Fibroblast of upper back skin (primary cell): ENCODE measurements at regions not wholly inside any gene's neighbourhood (a gene's known extent, or its start where the extent isn't known, plus 50 kb on each side); places are given as distances from the start of the nearest gene placed in this dataset.

Source experiments
- DNase-seq: peaks from one replicate; pipeline ENCODE4 v3.0.0-alpha.2; 2013

DNA sequence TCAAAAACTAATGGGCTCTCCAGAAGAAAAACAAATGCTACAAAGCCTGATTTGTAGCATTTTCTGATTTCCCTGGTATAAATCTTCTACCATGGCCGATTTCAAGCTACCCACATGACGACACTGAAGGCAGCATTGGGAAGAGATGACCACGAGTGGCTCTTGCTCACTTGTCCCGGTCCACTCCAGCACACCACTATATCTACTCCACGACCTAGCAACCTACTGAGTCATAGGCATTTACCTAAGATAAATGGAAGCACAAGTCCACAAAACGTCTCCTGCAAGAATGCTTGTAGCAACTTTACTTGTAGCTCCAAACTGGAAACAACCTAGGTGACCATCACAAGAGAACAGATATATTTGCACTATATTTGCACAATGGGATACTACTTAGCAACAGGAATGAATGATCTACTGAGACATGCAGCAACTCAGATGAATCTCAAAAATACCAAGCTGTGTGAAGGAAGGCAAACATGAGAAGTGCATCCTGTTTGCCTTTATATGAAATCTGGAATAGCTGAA, 60.8 kb upstream of the HES1 start:
- no peak for DNase-seq

DNA sequence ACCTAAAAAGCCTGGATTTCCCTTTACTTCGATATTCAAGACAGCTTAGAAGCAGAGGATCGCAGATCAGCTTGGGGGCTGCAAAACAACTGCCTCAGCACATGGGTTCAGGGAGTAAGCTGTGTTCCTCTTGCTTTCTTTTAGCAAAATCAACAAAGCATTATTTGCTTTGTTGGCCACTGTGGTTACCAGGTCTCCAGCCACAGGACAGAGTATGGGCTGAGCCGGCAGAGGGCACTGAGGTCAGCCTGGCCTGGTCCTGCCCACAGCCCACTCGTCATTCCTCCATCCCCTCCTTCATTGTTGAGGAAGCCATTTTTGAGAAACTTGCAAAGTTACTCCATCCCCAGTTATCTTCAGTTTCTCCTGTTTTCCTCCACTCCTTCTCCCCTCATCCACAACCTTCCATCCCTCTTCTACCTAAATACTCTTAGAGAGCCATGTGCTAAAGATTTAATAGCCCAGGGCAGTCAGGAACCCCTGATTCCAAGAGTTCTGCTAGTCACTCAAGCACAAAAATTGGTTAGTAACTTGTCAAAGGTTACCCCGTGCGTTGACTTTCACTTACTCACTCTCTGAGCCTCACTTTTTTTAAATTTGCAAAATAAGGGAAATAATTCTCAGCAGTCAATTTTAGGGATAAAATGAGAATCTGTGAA, 60.0 kb upstream of the HES1 start:
- no peak for DNase-seq

DNA sequence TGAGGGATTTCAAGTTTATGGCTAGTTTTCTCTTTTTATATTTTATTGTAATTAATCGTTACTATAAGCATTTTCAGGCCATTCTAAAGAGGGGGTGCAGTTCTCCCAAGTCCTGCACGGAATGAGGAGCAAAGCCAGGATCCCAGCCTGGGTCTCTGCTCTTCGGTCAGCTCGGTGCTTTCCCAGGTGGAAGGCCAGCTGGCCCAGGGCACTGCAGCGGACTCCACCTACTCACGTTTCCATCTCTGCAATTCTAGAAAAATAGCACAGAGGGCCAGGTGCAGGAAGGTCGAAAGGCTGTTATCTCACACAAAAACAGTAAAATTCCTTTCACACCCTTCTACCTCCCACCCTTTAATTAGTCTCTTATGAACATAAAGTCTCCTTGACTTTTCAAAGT, 59.5 kb upstream of the HES1 start:
- no peak for DNase-seq

DNA sequence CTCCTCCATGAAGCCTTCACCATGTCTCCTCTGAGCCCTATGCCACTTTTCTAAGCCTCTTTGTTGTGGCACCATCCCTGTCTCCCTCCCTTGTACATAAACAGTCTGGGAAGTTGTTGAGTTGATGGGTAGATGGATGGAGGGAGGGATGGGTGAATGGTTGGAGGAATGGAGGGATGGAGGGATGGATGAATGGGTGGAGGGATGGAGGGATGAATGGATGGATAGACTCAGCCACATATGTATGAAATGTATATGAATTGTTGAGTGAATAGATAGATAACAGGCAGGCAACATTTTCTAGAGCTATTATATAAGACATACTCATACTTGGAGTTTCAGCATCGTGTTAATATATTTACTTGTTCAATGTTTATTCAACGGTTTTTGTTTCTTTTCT, 58.3 kb upstream of the HES1 start:
- no peak for DNase-seq

DNA sequence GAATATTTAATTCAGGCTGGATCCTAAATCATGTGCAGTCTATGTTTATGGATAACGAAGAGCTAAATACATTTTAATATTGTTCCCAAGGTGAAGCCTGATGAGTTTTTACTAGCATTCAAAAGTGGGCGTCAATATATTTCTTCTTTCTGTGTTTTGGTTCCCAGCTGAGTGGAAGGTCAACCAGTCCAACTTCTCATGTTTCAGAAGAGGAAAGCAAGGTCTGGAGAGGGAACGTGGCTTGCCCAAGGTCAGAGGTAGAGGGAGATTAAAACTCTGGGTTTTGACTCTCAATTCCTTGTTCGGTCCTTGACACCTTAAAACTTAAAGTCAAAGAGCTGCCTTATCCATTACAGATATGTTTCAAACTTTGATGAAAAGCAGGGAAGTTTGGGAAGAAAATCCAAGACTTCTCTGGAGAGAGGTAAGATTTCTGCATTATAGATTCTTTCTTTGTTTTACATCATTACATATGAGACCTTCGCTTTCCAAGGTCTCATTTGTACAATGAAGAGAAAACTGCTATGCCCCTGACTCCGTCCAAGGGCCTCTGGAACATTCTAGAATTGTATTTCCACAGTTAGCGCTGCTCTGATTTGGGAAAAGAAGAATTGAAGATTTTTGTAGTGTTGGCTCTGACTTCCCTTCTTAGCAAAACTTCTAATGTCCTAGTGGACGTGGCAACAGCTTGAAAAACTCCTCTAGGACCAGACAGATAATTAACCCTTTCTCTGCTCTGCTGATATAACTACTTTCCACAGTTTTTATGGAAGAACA, 57.7 kb upstream of the HES1 start:
- no peak for DNase-seq

DNA sequence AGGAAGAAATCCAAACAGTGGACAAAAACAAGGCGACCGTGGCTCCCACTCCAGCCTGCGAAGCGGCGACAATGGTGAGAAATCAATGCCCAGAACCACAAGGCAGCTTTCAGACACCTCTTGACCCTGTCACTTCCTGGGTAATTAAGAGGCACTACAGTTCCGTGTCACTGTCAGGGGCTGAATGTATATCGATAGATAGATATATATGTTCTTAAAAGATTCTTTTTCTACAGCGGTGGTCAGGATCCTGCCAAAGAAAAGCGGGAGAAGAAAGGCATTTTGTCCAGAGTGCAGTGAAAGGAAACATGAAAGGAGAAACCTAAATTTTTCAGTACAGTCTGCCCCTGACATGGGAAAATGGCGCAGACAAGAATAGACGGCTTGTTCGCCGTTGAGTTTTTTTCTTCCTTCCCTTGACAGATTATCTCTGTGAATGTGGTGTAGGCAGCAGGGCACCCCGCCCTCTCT, 56.2 kb upstream of the HES1 start:
- DNase-seq = no peak

DNA sequence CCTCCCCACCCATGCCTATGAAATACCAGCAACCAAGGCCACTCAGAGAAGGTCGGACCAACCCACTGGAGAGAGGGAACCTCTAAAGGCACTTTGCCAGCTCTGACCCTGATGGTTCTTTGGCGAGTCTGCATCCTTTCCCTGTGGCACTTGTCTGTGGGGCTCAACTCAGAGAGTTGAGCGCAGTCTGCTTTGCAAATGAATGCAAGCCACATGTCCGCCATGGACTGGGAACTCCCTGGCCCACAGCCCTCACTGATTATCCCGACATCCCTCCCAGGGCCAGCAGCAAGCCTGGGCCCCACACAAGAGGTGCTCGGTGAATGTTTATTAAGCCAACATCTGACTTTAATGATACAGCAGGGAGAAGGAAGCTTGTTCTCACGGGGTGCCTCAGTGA, 55.5 kb upstream of the HES1 start:
- DNase-seq = peak; percentile 80

DNA sequence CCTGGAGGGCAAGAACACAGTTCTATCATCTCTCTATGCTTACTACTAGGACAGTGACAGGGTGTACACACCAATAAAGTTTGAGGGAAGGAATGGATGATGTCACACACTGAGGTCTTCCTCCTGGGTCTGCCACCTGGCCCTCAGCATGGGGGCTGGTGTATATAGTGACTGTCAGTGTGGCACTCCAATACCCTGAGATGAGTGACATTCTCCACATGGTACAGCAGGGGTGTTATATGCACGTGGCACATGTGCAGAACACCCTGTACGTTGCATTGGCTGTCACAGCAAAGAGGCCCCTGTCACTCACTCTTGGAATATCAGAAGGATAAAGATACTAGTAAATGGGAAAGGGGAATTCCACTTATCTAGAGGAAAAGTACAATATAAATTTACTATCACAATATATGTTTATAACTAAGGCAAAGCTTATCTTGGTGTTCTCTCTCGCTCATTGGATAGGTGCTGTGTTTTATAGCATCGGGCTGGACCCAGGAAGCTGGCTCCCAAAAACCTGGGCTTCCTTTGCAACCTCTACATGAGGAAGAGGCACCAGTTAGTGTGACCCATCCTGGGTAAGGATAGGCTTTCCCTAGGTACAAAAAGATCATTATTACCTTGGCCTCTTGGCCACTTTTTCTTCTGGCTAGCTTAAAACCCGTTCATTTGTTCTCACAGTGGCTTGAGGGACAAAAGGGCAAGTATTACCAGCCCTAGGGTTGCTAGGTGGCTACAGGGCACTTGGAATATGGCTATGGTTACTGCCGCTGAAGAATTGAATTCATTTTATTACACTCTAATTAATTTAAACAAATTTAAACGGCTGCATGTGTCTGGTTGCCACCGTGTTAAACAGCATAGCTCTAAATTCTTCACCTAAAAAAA, 54.8 kb upstream of the HES1 start:
- DNase-seq = no peak

DNA sequence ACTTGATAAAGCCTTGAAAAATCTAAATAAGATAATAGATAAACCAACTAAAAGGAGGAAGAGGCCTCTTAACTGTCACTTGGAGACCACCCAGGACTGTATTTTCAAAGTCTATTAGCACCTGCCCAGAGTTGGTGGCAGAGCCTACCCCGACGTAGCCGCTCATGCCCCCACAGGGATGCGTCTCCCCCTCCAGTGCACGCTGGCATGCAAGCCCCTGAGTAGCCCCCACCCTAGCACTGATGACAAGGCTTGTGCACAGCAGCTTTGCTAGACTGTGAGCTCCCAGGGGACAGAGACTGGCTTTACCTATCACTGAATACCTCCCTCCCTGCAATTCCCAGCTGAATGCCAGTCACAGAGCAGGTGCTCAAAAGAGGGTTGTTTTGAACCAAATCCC, 54.1 kb upstream of the HES1 start:
- no peak for DNase-seq

DNA sequence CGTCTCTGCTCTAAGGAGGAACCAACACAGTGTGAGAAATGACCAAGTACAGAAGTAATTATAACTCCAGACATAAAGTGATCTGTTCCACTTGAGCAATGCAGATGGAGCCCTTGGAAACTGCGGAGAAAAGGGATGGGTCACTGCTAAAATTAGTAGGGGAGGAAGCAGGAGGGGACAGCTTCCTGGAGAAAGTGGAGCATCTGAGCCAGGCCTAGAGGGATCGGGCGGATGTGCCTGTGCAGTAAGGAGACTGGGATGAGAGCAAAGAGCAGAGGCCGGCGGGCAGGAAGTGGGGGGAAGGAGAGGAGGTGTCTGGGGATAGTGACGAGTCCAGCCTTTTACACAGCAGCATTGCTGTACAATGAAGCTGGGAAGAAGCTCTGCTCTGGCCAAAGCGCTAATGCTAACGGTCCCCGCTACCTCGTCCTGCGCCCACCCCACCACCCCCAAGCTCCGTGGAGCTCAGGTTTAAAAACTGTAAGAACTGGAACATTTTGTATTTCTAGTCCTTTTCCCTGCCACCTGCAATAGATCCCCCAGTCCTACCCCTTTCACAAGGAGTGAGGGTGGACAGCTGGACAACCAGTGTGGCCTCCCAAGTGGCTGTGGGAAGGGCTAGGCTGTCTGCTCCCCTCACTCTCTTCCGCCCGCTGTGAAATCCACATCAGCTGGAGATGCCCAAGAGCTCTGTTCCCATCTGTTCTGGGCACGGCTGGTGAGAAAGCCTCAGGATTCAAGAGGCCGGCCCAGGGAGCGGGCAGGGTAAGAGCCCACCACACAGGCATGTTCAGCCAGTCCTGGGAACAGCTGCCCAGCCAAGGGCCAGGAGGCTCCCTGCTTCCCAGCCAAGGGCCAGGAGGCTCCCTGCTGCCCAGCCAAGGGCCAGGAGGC, 53.0 kb upstream of the HES1 start:
- peak; percentile 60 for DNase-seq

DNA sequence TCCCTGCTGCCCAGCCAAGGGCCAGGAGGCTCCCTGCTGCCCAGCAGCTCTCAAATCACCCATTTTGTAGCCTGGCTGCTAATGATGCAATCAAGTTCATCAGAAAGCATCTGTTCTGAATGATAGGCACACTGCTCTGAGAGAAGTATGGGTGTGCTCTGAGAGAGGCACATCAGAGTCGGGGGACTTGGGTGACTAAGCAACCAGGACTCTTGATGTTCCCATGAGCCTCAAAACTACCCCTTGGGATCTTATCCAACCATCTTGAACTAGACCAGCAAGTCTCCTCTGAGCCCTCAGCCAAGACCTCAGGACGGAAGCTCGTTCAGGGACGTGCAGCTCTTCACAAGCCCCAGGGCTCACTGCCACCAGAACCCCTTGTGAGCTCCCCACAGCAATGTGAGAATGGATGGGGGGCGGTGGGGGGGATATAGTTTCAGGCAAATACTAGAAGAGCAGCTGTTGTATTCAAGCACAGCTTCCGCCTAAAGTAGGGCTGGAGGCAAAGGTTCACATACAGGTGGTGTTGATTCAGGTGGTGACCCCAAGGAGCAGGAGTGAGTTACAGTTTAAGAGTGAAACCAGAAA, 52.2 kb upstream of the HES1 start:
- DNase-seq = peak; percentile 66

DNA sequence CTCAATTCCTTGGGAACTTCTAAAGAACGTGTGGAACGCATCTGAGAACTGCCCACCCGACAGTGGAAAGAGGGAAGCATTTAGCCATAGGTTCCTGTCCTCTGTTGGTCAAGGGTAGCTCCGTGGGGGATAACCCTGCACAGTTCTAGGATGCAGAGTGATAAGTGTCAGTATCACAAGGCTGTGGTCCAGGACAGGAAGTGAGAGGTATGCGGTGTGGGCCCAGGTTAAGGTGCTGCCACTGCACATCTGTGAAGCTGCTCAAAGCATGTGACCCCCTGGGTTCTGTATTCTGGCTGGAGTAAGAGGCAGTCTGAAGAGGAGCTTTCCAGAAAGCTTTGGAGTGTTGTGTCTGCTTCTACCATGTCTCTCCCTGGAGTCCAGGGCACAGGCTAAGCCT, 51.7 kb upstream of the HES1 start:
- DNase-seq = no peak
